Keratinocyte (primary cell): ENCODE measurements at regions not wholly inside any gene's neighbourhood (a gene's known extent, or its start where the extent isn't known, plus 50 kb on each side); places are given as distances from the start of the nearest gene placed in this dataset.

Experiments
- EZH2 ChIP-seq: IDR thresholded peaks from one replicate; pipeline ENCODE4 v1.6.1; 2012; ENCODE audit warnings: inconsistent platforms, mild to moderate bottlenecking, low read length, moderate library complexity
- TF ChIP-seq, protein P1 (sequence below), 3 experiments: IDR thresholded peaks in 1 of 3; conservative IDR thresholded peaks in 1 of 3; optimal IDR thresholded peaks in 1 of 3; 2 replicates in 2 of 3; 3 replicates in 1 of 3; pipeline versions ENCODE3 to v1.5.1; 2011; ENCODE audit warnings: low read length in 3 of 3, mild to moderate bottlenecking in 3 of 3, moderate library complexity in 2 of 3, control low read depth in 1 of 3, inconsistent platforms in 1 of 3; ENCODE audit not compliant: insufficient read depth in 2 of 3; ENCODE audit errors: extremely low read depth in 1 of 3

DNA sequence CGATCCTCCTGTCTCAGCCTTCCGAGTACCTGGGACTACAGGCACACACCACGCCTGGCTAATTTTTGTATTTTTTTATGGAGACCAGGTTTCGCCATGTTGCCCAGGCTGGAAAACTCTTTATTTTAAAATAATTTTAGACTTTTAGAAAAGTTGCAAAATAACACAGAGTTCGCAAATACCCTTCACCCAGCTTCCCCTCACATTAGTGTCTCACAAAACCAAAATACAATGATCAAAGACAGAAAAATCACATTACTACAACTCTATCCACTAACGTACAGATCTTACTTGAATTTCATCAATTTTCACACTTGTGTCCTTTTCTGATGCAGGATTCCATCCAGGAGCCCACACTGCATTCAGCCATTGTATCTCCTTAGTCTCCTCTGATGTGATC, 58.8 kb upstream of the ERRFI1 start:
- TF ChIP-seq, protein P1, sequence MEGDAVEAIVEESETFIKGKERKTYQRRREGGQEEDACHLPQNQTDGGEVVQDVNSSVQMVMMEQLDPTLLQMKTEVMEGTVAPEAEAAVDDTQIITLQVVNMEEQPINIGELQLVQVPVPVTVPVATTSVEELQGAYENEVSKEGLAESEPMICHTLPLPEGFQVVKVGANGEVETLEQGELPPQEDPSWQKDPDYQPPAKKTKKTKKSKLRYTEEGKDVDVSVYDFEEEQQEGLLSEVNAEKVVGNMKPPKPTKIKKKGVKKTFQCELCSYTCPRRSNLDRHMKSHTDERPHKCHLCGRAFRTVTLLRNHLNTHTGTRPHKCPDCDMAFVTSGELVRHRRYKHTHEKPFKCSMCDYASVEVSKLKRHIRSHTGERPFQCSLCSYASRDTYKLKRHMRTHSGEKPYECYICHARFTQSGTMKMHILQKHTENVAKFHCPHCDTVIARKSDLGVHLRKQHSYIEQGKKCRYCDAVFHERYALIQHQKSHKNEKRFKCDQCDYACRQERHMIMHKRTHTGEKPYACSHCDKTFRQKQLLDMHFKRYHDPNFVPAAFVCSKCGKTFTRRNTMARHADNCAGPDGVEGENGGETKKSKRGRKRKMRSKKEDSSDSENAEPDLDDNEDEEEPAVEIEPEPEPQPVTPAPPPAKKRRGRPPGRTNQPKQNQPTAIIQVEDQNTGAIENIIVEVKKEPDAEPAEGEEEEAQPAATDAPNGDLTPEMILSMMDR (optimal IDR thresholded peaks at IDR 0.05 in 1 of 3, IDR thresholded peaks at IDR 0.05 in 1 of 3, conservative IDR thresholded peaks at IDR 0.05 in 1 of 3; ENCODE audit: extremely low read depth in 1 of 3, insufficient read depth in 2 of 3, low read length in 3 of 3), result no peak
- no peak for TF ChIP-seq EZH2
